H9 (cell line): ENCODE measurements at regions not wholly inside any gene's neighbourhood (a gene's known extent, or its start where the extent isn't known, plus 50 kb on each side); places are given as distances from the start of the nearest gene placed in this dataset.

Experiments
- DNase-seq: peaks from one replicate; pipeline ENCODE4 v3.0.0-alpha.2; 2017
- H2AFZ ChIP-seq: one replicate; pipeline ENCODE4 v1.6.1; 2013; ENCODE audit warnings: mild to moderate bottlenecking, low read length, control low read depth, moderate library complexity
- H2AK5ac ChIP-seq: 2 replicates; pipeline ENCODE4 v1.6.1; 2013; ENCODE audit warnings: low read length, control low read depth, mixed read lengths; ENCODE audit not compliant: insufficient read length
- H2BK120ac ChIP-seq: one replicate; pipeline ENCODE4 v1.6.1; 2013; ENCODE audit warnings: low read depth, mild to moderate bottlenecking, low read length, control low read depth, inconsistent platforms; ENCODE audit not compliant: poor library complexity, severe bottlenecking
- H2BK12ac ChIP-seq: 2 replicates; pipeline ENCODE4 v1.6.1; 2013; ENCODE audit warnings: low read length, control low read depth, mixed read lengths, low read depth; ENCODE audit not compliant: insufficient read length
- H2BK15ac ChIP-seq: 2 replicates; pipeline ENCODE4 v1.6.1; 2013; ENCODE audit warnings: low read depth, low read length, control low read depth
- H2BK20ac ChIP-seq: one replicate; pipeline ENCODE4 v1.6.1; 2013; ENCODE audit warnings: low read depth, mild to moderate bottlenecking, low read length, control low read depth, inconsistent platforms; ENCODE audit not compliant: poor library complexity, severe bottlenecking
- H2BK5ac ChIP-seq: 2 replicates; pipeline ENCODE4 v1.6.1; 2013; ENCODE audit warnings: low read length, control low read depth, mixed read lengths; ENCODE audit not compliant: insufficient read length
- H3K14ac ChIP-seq: 2 replicates; pipeline ENCODE4 v1.6.1; 2013; ENCODE audit warnings: low read length, control low read depth; ENCODE audit not compliant: insufficient read depth
- H3K18ac ChIP-seq: 2 replicates; pipeline ENCODE4 v1.6.1; 2013; ENCODE audit warnings: low read depth, mild to moderate bottlenecking, mixed read lengths, low read length, control low read depth; ENCODE audit not compliant: insufficient read length
- H3K23ac ChIP-seq: 2 replicates; pipeline ENCODE4 v1.6.1; 2013; ENCODE audit warnings: low read length, control low read depth, mixed read lengths, low read depth; ENCODE audit not compliant: insufficient read length
- H3K23me2 ChIP-seq: 2 replicates; pipeline ENCODE4 v1.6.1; 2013; ENCODE audit warnings: low read depth, mild to moderate bottlenecking, mixed read lengths, low read length, control low read depth; ENCODE audit not compliant: insufficient read length, poor library complexity, severe bottlenecking
- H3K27ac ChIP-seq: 2 replicates; pipeline ENCODE4 v1.5.1; 2013; ENCODE audit warnings: low read length, control low read depth, mixed read lengths, low read depth; ENCODE audit not compliant: insufficient read length
- H3K27me3 ChIP-seq: 2 replicates; pipeline ENCODE4 v1.6.1; 2013; ENCODE audit warnings: low read length, control low read depth, inconsistent platforms; ENCODE audit not compliant: insufficient read depth
- H3K4ac ChIP-seq: 2 replicates; pipeline ENCODE4 v1.6.1; 2013; ENCODE audit warnings: low read depth, mild to moderate bottlenecking, control low read depth, inconsistent platforms, low read length, moderate library complexity
- H3K4me1 ChIP-seq: 2 replicates; pipeline ENCODE4 v1.6.1; 2013; ENCODE audit warnings: low read length, control low read depth, inconsistent platforms; ENCODE audit not compliant: insufficient read depth
- H3K4me2 ChIP-seq: 2 replicates; pipeline ENCODE4 v1.6.1; 2013; ENCODE audit warnings: low read length, control low read depth, mixed read lengths; ENCODE audit not compliant: insufficient read length, insufficient read depth
- H3K56ac ChIP-seq: 2 replicates; pipeline ENCODE4 v1.6.1; 2013; ENCODE audit warnings: low read depth, mild to moderate bottlenecking, mixed read lengths, low read length, control low read depth; ENCODE audit not compliant: insufficient read length
- H3K79me1 ChIP-seq: 2 replicates; pipeline ENCODE4 v1.6.1; 2013; ENCODE audit warnings: low read depth, mild to moderate bottlenecking, moderate library complexity, low read length, control low read depth, inconsistent platforms; ENCODE audit not compliant: insufficient read depth, poor library complexity, severe bottlenecking
- H3K79me2 ChIP-seq: 2 replicates; pipeline ENCODE4 v1.6.1; 2013; ENCODE audit warnings: low read length, control low read depth, inconsistent platforms; ENCODE audit not compliant: insufficient read depth
- H3K9ac ChIP-seq: 2 replicates; pipeline ENCODE4 v1.6.1; 2013; ENCODE audit warnings: low read length, control low read depth, mixed read lengths; ENCODE audit not compliant: insufficient read length; ENCODE audit errors: extremely low read depth
- H3K9me3 ChIP-seq: one replicate; pipeline ENCODE4 v1.6.1; 2013; ENCODE audit warnings: low read depth, low read length, inconsistent platforms; ENCODE audit not compliant: control insufficient read depth
- H3T11ph ChIP-seq: one replicate; pipeline ENCODE4 v1.6.1; 2013; ENCODE audit warnings: mild to moderate bottlenecking, low read length, control low read depth, inconsistent platforms
- H4K20me1 ChIP-seq: one replicate; pipeline ENCODE4 v1.6.1; 2013; ENCODE audit not compliant: control insufficient read depth, insufficient read length, insufficient read depth
- H4K5ac ChIP-seq: 2 replicates; pipeline ENCODE4 v1.6.1; 2013; ENCODE audit warnings: low read depth, mild to moderate bottlenecking, mixed read lengths, low read length, control low read depth; ENCODE audit not compliant: insufficient read length
- H4K8ac ChIP-seq: replicated peaks from 2 replicates; pipeline ENCODE4 v1.6.1; 2013; ENCODE audit warnings: low read length, control low read depth, mixed read lengths, low read depth; ENCODE audit not compliant: insufficient read length
- H4K91ac ChIP-seq: 2 replicates; pipeline ENCODE4 v1.6.1; 2013; ENCODE audit warnings: low read depth, mild to moderate bottlenecking, moderate library complexity, mixed read lengths, low read length, control low read depth; ENCODE audit not compliant: insufficient read length
- H3K27ac Mint-ChIP-seq, 3 experiments: 2 replicates in 2 of 3; 3 replicates in 1 of 3; pipeline ENCODE4 v1.8.0; 2020 to 2021; ENCODE audit warnings: mixed read lengths in 3 of 3, mild to moderate bottlenecking in 1 of 3, moderate library complexity in 1 of 3
- H3K27me3 Mint-ChIP-seq: 2 replicates; pipeline ENCODE4 v1.8.0; 2021; ENCODE audit warnings: low read depth, mild to moderate bottlenecking, moderate library complexity, mixed read lengths
- H3K36me3 Mint-ChIP-seq, 3 experiments: 2 replicates in 2 of 3; 3 replicates in 1 of 3; pipeline ENCODE4 v1.8.0; 2020 to 2021; ENCODE audit warnings: low read depth in 3 of 3, mixed read lengths in 3 of 3; ENCODE audit not compliant: insufficient read depth in 1 of 3
- H3K4me1 Mint-ChIP-seq, 2 experiments: 2 replicates each; pipeline ENCODE4 v1.8.0; 2020; ENCODE audit warnings: mixed read lengths in 2 of 2
- H3K4me3 Mint-ChIP-seq, 2 experiments: 2 replicates in 1 of 2; 3 replicates in 1 of 2; pipeline ENCODE4 v1.8.0; 2020 to 2021; ENCODE audit warnings: mild to moderate bottlenecking in 2 of 2, mixed read lengths in 2 of 2, moderate library complexity in 1 of 2
- H3K9me3 Mint-ChIP-seq, 2 experiments: 2 replicates in 1 of 2; 3 replicates in 1 of 2; pipeline ENCODE4 v1.8.0; 2020; ENCODE audit warnings: mild to moderate bottlenecking in 2 of 2, mixed read lengths in 2 of 2, moderate library complexity in 1 of 2
- CTCF ChIP-seq: fragments of 200-600 bp; sonication (generic); conservative IDR thresholded peaks from 3 replicates; pipeline ENCODE4 v1.8.0; 2021; ENCODE audit warnings: antibody characterized with exemption, mild to moderate bottlenecking
- WGBS: extraction: QIAGEN DNeasy Blood & Tissue Kit; methylation state at CpG from one replicate; pipeline ENCODE4 v1.1.7; 2013; ENCODE audit warnings: missing lambda C conversion rate, low lambda C conversion rate, mixed read lengths; ENCODE audit not compliant: insufficient read length; ENCODE audit errors: extremely low coverage; 5-methylcytosine and 5-hydroxymethylcytosine counted together

GRCh38 chr13:80744147-80744914, 403.4 kb upstream of the SPRY2 start:
- Histone ChIP-seq H3T11ph (no peak overlapping the region), H3K27me3 (no peaks in the 10 kb centered on the region), H3K23ac (no peak overlapping the region), H2AFZ (no peak overlapping the region), H3K56ac (no peak overlapping the region), H3K9ac (no peak overlapping the region), H2BK20ac (no peak overlapping the region), H3K79me2 (no peaks in the 10 kb centered on the region), H3K14ac (no peak overlapping the region), H4K20me1 (no peaks in the 10 kb centered on the region), H3K18ac (no peak overlapping the region), H3K23me2 (no peaks in the 10 kb centered on the region), H3K4me2 (no peak overlapping the region), H3K27ac (no peak overlapping the region), H3K9me3 (no peaks in the 10 kb centered on the region), H4K8ac (no peak overlapping the region), H2BK120ac (no peak overlapping the region), H3K4ac (no peak overlapping the region), H2BK12ac (no peak overlapping the region), H2BK5ac (no peak overlapping the region), H3K79me1 (no peaks in the 10 kb centered on the region), H2BK15ac (no peak overlapping the region), H2AK5ac (no peak overlapping the region), H3K4me1 (no peaks in the 10 kb centered on the region), H4K5ac (no peak overlapping the region), H4K91ac (no peak overlapping the region)
- Mint-ChIP-seq H3K9me3 (no peaks in the 10 kb centered on the region), H3K27ac (no peak overlapping the region), H3K4me3 (no peak overlapping the region), H3K36me3 (no peaks in the 10 kb centered on the region), H3K27me3 (no peaks in the 10 kb centered on the region), H3K4me1 (no peaks in the 10 kb centered on the region; a peak in 1 of 4 replicates)
- no CpG with 5 or more reads among the region's 2 CpGs for WGBS
- no peak for TF ChIP-seq CTCF
- no peak for DNase-seq
